HepG2 (cell line): ENCODE measurements at regions not wholly inside any gene's neighbourhood (a gene's known extent, or its start where the extent isn't known, plus 50 kb on each side); places are given as distances from the start of the nearest gene placed in this dataset.

ENCODE experiments used
- ATAC-seq: fragments of 200-7000 bp; cut with Tn5 transposase; 3 replicates; pipeline ENCODE4 v1.9.1; 2020; ENCODE audit warnings: mild to moderate bottlenecking, moderate library complexity
- BruUV-seq: library from RNA; stranded (reverse); fragments of 400-500 nt; replicated peaks from 2 replicates; lab custom pipeline; 2021; lab: Mats Ljungman, UMichigan
- CTCF ChIA-PET: fragments of 300-600 bp; formaldehyde crosslinking; extraction: SDS; loops from one replicate; lab custom pipeline; 2021; ENCODE audit warnings: low total read pairs, inconsistent platforms, low intra/inter-chr PET ratio; lab: Yijun Ruan, JAX
- POLR2A ChIA-PET: fragments of 350-600 bp; sonication (Branson Sonifier 250); formaldehyde crosslinking; loops from one replicate; lab custom pipeline; 2020; ENCODE audit warnings: antibody characterized with exemption, inconsistent platforms; lab: Yijun Ruan, JAX
- DNase-seq: peaks from one replicate; pipeline ENCODE4 v3.0.0-alpha.2; 2015; ENCODE audit warnings: low spot score
- FAIRE-seq: peaks from 3 replicates; lab custom pipeline; 2011; peaks lifted over from hg19 to GRCh38; lab: Jason Lieb, UNC
- H2AFZ ChIP-seq: one replicate; pipeline ENCODE4 v1.6.1; 2011; ENCODE audit warnings: low read length, inconsistent platforms
- H3K27ac ChIP-seq: fragments of 300-600 bp; 3 replicates; pipeline ENCODE4 v1.8.0; 2011; ENCODE audit warnings: mixed run types, mild to moderate bottlenecking, mixed read lengths, low read length, inconsistent platforms; ENCODE audit not compliant: insufficient read depth; ENCODE audit errors: extremely low read length
- H3K27me3 ChIP-seq, 2 experiments: fragments of 200-600 bp in 1 of 2; 2 replicates in 1 of 2; 3 replicates in 1 of 2; pipeline versions ENCODE4 v1.6.0 to v1.8.0; 2011; ENCODE audit warnings: low read length in 2 of 2, mild to moderate bottlenecking in 2 of 2, moderate library complexity in 2 of 2, inconsistent platforms in 1 of 2; ENCODE audit not compliant: insufficient read depth in 2 of 2, control insufficient read depth in 1 of 2
- H3K36me3 ChIP-seq, 2 experiments: fragments of 200-600 bp in 1 of 2; replicated peaks in 1 of 2; 2 replicates in 1 of 2; 3 replicates in 1 of 2; pipeline versions ENCODE4 v1.5.1 to v1.8.0; 2011; ENCODE audit warnings: low read length in 2 of 2, inconsistent platforms in 1 of 2; ENCODE audit not compliant: insufficient read depth in 2 of 2, control insufficient read depth in 1 of 2
- H3K4me1 ChIP-seq: 2 replicates; pipeline ENCODE4 v1.5.1; 2012; ENCODE audit warnings: low read length, inconsistent platforms; ENCODE audit not compliant: insufficient read depth
- H3K4me2 ChIP-seq: 2 replicates; pipeline ENCODE4 v1.6.0; 2011; ENCODE audit warnings: low read depth, low read length, inconsistent platforms
- H3K4me3 ChIP-seq, 3 experiments: fragments of 200-600 bp in 1 of 3; sonication (generic), shearing (Covaris generic) in 1 of 3; replicated peaks in 1 of 3; 2 replicates each; pipeline ENCODE4 v1.5.1; 2011 to 2016; ENCODE audit warnings: low read length in 3 of 3, inconsistent platforms in 2 of 3, low read depth in 2 of 3, mild to moderate bottlenecking in 2 of 3, control low read depth in 1 of 3, mixed read lengths in 1 of 3; ENCODE audit not compliant: insufficient read depth in 1 of 3
- H3K79me2 ChIP-seq: one replicate; pipeline ENCODE4 v1.6.1; 2011; ENCODE audit warnings: low read length, inconsistent platforms; ENCODE audit not compliant: insufficient read depth
- H3K9ac ChIP-seq: 2 replicates; pipeline ENCODE4 v1.6.0; 2011; ENCODE audit warnings: mild to moderate bottlenecking, low read depth, low read length, inconsistent platforms; ENCODE audit not compliant: insufficient read depth
- H3K9me3 ChIP-seq: 2 replicates; pipeline ENCODE4 v1.5.1; 2012; ENCODE audit warnings: mild to moderate bottlenecking, low read length
- H4K20me1 ChIP-seq: 2 replicates; pipeline ENCODE4 v1.6.0; 2011; ENCODE audit warnings: inconsistent platforms, mild to moderate bottlenecking, low read length, moderate library complexity; ENCODE audit not compliant: insufficient read depth
- CBX5 ChIP-seq: sonication (generic); formaldehyde crosslinking; IDR thresholded peaks from 2 replicates; pipeline ENCODE4 v1.4.0; 2020; ENCODE audit warnings: missing genetic modification reagents, borderline replicate concordance
- HDAC2 ChIP-seq: sonication (generic); formaldehyde crosslinking; IDR thresholded peaks from 2 replicates; pipeline ENCODE4 v1.4.0; 2020; ENCODE audit warnings: missing genetic modification reagents
- MED13 ChIP-seq: sonication (generic); formaldehyde crosslinking; IDR thresholded peaks from 2 replicates; pipeline ENCODE4 v1.5.0; 2020; ENCODE audit warnings: missing genetic modification reagents
- RFXAP ChIP-seq: sonication (generic); formaldehyde crosslinking; IDR thresholded peaks from 2 replicates; pipeline ENCODE4 v1.4.0; 2020; ENCODE audit warnings: missing genetic modification reagents, borderline replicate concordance
- SALL2 ChIP-seq: sonication (generic); formaldehyde crosslinking; IDR thresholded peaks from 2 replicates; pipeline ENCODE4 v1.8.1; 2023; ENCODE audit warnings: mild to moderate bottlenecking, missing genetic modification reagents, inconsistent platforms
- TGIF2 ChIP-seq: IDR thresholded peaks from 2 replicates; pipeline ENCODE4 v1.6.1; 2016; ENCODE audit warnings: control low read depth, missing compliant biosample characterization
- ZNF30 ChIP-seq: sonication (generic); formaldehyde crosslinking; IDR thresholded peaks from 2 replicates; pipeline ENCODE4 v1.5.0; 2020; ENCODE audit warnings: mild to moderate bottlenecking, missing genetic modification reagents
- ZUFSP ChIP-seq: sonication (generic); formaldehyde crosslinking; IDR thresholded peaks from 2 replicates; pipeline ENCODE4 v1.9.0; 2021; ENCODE audit warnings: missing genetic modification reagents, mild to moderate bottlenecking, borderline replicate concordance
- WGBS: methylation state at CpG from one replicate; pipeline ENCODE4 v1.1.6; 2017; ENCODE audit warnings: low lambda C conversion rate; 5-methylcytosine and 5-hydroxymethylcytosine counted together
- in situ Hi-C: cut with HindIII; loops from 2 replicates; pipeline ENCODE4 v1.10.0; 2017; ENCODE audit warnings: low pct_unique_long_range_greater_than_20kb; ENCODE audit not compliant: extremely low pct_ligation_motif_present
- intact Hi-C: fragments of 100-400 bp; cut with micrococcal nuclease; formaldehyde crosslinking; loops from one replicate; pipeline ENCODE4 v1.10.0; 2022; ENCODE audit not compliant: unreplicated experiment
- TF ChIP-seq, protein P1 (sequence below): sonication (generic); formaldehyde crosslinking; IDR thresholded peaks from 2 replicates; pipeline ENCODE4 v1.5.1; 2020; ENCODE audit warnings: mild to moderate bottlenecking, missing genetic modification reagents, borderline replicate concordance
- TF ChIP-seq, protein P2 (sequence below): sonication (generic); formaldehyde crosslinking; IDR thresholded peaks from 2 replicates; pipeline ENCODE4 v1.4.0; 2020; ENCODE audit warnings: missing genetic modification reagents
- TF ChIP-seq, protein P3 (sequence below): IDR thresholded peaks from 2 replicates; pipeline ENCODE4 v1.4.0; 2020; ENCODE audit warnings: mild to moderate bottlenecking, missing genetic modification reagents

DNA sequence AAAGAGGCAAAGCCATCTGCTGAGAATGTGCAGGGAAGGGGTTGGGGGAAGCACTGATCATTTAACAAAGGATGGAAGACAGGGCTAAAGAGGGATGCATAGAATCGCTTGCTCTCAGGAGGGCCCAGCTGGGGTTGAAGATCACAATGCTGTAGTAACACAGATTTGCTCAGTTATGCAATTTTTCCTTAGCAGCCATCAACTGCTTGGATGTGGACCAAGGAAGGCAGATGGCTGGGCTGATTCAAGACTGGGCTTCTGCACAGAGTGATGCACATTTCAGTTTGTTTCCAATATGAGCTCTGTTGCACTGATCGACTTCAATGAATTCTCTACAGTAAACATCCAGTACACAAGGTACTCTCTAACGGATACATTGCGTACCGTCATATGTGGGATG lies 127.8 kb upstream of the TBL1X start (continued):
- TF ChIP-seq ZUFSP (no peak), TGIF2 (CRISPR knock-in tag) (no peak), RFXAP (CRISPR knock-in tag) (no peak), CBX5 (CRISPR knock-in tag) (no peak), MED13 (CRISPR knock-in tag) (no peak)
- TF ChIP-seq, all 625 proteins: peak for 0

DNA sequence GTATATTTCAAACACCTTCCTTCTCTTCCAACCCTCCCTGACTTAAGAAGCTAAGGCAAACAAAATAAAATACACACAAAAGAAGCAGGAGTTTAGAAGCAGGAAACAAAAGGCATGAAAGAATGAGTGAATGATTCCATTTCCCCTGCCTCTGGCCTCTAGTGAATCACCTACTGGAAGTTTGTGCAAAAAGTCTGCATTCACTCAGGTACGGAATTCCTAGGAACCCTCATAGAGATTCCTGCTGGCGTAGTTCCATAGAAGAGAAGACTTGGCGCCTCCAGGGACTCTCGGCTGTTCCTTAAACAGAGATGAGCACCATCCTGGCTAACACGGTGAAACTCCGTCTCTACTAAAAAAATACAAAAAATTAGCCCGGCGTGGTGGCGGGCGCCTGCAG lies 125.9 kb upstream of the TBL1X start:
- Histone ChIP-seq H3K4me2 (no peak overlapping the region), H3K79me2 (no peaks in the 10 kb centered on the region), H3K4me1 (peaks cover 20% of the 10 kb centered on the region), H3K27ac (no peak overlapping the region), H3K4me3 (no peak overlapping the region), H3K27me3 (no peaks in the 10 kb centered on the region), H3K9ac (no peak overlapping the region), H3K36me3 (no peaks in the 10 kb centered on the region), H3K9me3 (no peaks in the 10 kb centered on the region), H4K20me1 (no peaks in the 10 kb centered on the region), H2AFZ (no peak overlapping the region)
- FAIRE-seq (no peak), ATAC-seq (no peak), DNase-seq (no peak)
- BruUV-seq = no TSS peak
- intact Hi-C loops = no loop called here
- 98% methylated on average over 7 of the region's 10 CpGs for WGBS
- in situ Hi-C loops = no loop called here
- CTCF ChIA-PET = no interaction called here
- POLR2A ChIA-PET = no interaction called here
- TF ChIP-seq, protein P1, sequence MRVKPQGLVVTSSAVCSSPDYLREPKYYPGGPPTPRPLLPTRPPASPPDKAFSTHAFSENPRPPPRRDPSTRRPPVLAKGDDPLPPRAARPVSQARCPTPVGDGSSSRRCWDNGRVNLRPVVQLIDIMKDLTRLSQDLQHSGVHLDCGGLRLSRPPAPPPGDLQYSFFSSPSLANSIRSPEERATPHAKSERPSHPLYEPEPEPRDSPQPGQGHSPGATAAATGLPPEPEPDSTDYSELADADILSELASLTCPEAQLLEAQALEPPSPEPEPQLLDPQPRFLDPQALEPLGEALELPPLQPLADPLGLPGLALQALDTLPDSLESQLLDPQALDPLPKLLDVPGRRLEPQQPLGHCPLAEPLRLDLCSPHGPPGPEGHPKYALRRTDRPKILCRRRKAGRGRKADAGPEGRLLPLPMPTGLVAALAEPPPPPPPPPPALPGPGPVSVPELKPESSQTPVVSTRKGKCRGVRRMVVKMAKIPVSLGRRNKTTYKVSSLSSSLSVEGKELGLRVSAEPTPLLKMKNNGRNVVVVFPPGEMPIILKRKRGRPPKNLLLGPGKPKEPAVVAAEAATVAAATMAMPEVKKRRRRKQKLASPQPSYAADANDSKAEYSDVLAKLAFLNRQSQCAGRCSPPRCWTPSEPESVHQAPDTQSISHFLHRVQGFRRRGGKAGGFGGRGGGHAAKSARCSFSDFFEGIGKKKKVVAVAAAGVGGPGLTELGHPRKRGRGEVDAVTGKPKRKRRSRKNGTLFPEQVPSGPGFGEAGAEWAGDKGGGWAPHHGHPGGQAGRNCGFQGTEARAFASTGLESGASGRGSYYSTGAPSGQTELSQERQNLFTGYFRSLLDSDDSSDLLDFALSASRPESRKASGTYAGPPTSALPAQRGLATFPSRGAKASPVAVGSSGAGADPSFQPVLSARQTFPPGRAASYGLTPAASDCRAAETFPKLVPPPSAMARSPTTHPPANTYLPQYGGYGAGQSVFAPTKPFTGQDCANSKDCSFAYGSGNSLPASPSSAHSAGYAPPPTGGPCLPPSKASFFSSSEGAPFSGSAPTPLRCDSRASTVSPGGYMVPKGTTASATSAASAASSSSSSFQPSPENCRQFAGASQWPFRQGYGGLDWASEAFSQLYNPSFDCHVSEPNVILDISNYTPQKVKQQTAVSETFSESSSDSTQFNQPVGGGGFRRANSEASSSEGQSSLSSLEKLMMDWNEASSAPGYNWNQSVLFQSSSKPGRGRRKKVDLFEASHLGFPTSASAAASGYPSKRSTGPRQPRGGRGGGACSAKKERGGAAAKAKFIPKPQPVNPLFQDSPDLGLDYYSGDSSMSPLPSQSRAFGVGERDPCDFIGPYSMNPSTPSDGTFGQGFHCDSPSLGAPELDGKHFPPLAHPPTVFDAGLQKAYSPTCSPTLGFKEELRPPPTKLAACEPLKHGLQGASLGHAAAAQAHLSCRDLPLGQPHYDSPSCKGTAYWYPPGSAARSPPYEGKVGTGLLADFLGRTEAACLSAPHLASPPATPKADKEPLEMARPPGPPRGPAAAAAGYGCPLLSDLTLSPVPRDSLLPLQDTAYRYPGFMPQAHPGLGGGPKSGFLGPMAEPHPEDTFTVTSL (CRISPR knock-in tag) = no peak
- TF ChIP-seq, protein P2, sequence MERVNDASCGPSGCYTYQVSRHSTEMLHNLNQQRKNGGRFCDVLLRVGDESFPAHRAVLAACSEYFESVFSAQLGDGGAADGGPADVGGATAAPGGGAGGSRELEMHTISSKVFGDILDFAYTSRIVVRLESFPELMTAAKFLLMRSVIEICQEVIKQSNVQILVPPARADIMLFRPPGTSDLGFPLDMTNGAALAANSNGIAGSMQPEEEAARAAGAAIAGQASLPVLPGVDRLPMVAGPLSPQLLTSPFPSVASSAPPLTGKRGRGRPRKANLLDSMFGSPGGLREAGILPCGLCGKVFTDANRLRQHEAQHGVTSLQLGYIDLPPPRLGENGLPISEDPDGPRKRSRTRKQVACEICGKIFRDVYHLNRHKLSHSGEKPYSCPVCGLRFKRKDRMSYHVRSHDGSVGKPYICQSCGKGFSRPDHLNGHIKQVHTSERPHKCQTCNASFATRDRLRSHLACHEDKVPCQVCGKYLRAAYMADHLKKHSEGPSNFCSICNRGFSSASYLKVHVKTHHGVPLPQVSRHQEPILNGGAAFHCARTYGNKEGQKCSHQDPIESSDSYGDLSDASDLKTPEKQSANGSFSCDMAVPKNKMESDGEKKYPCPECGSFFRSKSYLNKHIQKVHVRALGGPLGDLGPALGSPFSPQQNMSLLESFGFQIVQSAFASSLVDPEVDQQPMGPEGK (CRISPR knock-in tag) = no peak
- no peak for TF ChIP-seq ZNF30 (CRISPR knock-in tag)
- TF ChIP-seq, protein P3, sequence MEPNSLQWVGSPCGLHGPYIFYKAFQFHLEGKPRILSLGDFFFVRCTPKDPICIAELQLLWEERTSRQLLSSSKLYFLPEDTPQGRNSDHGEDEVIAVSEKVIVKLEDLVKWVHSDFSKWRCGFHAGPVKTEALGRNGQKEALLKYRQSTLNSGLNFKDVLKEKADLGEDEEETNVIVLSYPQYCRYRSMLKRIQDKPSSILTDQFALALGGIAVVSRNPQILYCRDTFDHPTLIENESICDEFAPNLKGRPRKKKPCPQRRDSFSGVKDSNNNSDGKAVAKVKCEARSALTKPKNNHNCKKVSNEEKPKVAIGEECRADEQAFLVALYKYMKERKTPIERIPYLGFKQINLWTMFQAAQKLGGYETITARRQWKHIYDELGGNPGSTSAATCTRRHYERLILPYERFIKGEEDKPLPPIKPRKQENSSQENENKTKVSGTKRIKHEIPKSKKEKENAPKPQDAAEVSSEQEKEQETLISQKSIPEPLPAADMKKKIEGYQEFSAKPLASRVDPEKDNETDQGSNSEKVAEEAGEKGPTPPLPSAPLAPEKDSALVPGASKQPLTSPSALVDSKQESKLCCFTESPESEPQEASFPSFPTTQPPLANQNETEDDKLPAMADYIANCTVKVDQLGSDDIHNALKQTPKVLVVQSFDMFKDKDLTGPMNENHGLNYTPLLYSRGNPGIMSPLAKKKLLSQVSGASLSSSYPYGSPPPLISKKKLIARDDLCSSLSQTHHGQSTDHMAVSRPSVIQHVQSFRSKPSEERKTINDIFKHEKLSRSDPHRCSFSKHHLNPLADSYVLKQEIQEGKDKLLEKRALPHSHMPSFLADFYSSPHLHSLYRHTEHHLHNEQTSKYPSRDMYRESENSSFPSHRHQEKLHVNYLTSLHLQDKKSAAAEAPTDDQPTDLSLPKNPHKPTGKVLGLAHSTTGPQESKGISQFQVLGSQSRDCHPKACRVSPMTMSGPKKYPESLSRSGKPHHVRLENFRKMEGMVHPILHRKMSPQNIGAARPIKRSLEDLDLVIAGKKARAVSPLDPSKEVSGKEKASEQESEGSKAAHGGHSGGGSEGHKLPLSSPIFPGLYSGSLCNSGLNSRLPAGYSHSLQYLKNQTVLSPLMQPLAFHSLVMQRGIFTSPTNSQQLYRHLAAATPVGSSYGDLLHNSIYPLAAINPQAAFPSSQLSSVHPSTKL (CRISPR knock-in tag) = no peak
- no peak for TF ChIP-seq HDAC2 (CRISPR knock-in tag)
- TF ChIP-seq SALL2 (CRISPR knock-in tag) = no peak
